SK-N-SH treated with all-trans-retinoic acid at 6 μM for 48 hours (cell line): ENCODE measurements at regions not wholly inside any gene's neighbourhood (a gene's known extent, or its start where the extent isn't known, plus 50 kb on each side); places are given as distances from the start of the nearest gene placed in this dataset.
"Not testable (repeated sequence)": the region's sequence is repeated elsewhere in the genome, so short reads cannot be mapped to it uniquely, and the experiment has no call there.

Experiments
- ARNTL ChIP-seq: fragments of 450-650 bp; formaldehyde crosslinking; IDR thresholded peaks from 2 replicates; pipeline ENCODE4 v1.5.0; 2020; ENCODE audit warnings: low read depth, mild to moderate bottlenecking, moderate library complexity, borderline replicate concordance
- BACH2 ChIP-seq: fragments of 250-450 bp; sonication (Bioruptor Pico); IDR thresholded peaks from 2 replicates; pipeline ENCODE4 v1.9.0; 2021; ENCODE audit warnings: mild to moderate bottlenecking, borderline replicate concordance
- CSDC2 ChIP-seq: fragments of 250-450 bp; sonication (Bioruptor Pico); IDR thresholded peaks from 2 replicates; pipeline ENCODE4 v1.5.0; 2020; ENCODE audit warnings: mild to moderate bottlenecking, moderate library complexity
- CSRNP3 ChIP-seq: fragments of 250-450 bp; sonication (Bioruptor Pico); IDR thresholded peaks from 2 replicates; pipeline ENCODE4 v1.5.1; 2021; ENCODE audit warnings: mild to moderate bottlenecking, moderate library complexity
- GLIS3 ChIP-seq: fragments of 250-450 bp; sonication (Bioruptor Pico); IDR thresholded peaks from 2 replicates; pipeline ENCODE4 v1.5.0; 2020; ENCODE audit warnings: mild to moderate bottlenecking, moderate library complexity
- OSR1 ChIP-seq: fragments of 250-450 bp; sonication (Bioruptor Pico); IDR thresholded peaks from 2 replicates; pipeline ENCODE4 v1.8.0; 2022; ENCODE audit warnings: moderate library complexity, mild to moderate bottlenecking, inconsistent platforms
- PATZ1 ChIP-seq: fragments of 250-450 bp; sonication (Bioruptor Pico); IDR thresholded peaks from 2 replicates; pipeline ENCODE4 v1.8.0; 2020; ENCODE audit warnings: mild to moderate bottlenecking, moderate library complexity, borderline replicate concordance
- RARB ChIP-seq: fragments of 250-450 bp; sonication (Bioruptor Pico); IDR thresholded peaks from 2 replicates; pipeline ENCODE4 v1.8.0; 2021; ENCODE audit warnings: mild to moderate bottlenecking, moderate library complexity
- TCF4 ChIP-seq: fragments of 250-450 bp; sonication (Bioruptor Pico); IDR thresholded peaks from 2 replicates; pipeline ENCODE4 v1.8.0; 2021; ENCODE audit warnings: mild to moderate bottlenecking, moderate library complexity, borderline replicate concordance
- TOX ChIP-seq: fragments of 250-450 bp; sonication (Bioruptor Pico); IDR thresholded peaks from 2 replicates; pipeline ENCODE4 v1.8.0; 2021; ENCODE audit warnings: mild to moderate bottlenecking, moderate library complexity, borderline replicate concordance
- ZFP3 ChIP-seq: fragments of 250-450 bp; sonication (Bioruptor Pico); IDR thresholded peaks from 2 replicates; pipeline ENCODE4 v1.5.0; 2020; ENCODE audit warnings: mild to moderate bottlenecking, moderate library complexity

- TF ChIP-seq TOX (CRISPR knock-in tag); RARB (CRISPR knock-in tag); OSR1 (CRISPR knock-in tag); CSRNP3 (CRISPR knock-in tag); GLIS3 (CRISPR knock-in tag); ZFP3 (CRISPR knock-in tag); CSDC2; PATZ1 (CRISPR knock-in tag); TCF4; BACH2; ARNTL (CRISPR knock-in tag): not testable (repeated sequence)
These were observed 147.9 kb upstream of the EYA4 start for GRCh38 chr6:133093211-133093610.
